Natural killer cell (primary cell): ENCODE measurements at regions not wholly inside any gene's neighbourhood (a gene's known extent, or its start where the extent isn't known, plus 50 kb on each side); places are given as distances from the start of the nearest gene placed in this dataset.

Source experiments
- ATAC-seq, 3 donors: fragments of 150-1000 bp in 2 of 3; fragments of 200-7000 bp in 1 of 3; cut with Tn5 transposase; 1 replicate in 1 of 3; 2 replicates in 2 of 3; pipeline ENCODE4 v1.10.0; 2021; ENCODE audit warnings: mild to moderate bottlenecking in 2 of 3, moderate library complexity in 2 of 3
- DNase-seq, 2 donors: peaks; one replicate each; pipeline versions ENCODE4 v3.0.0 to v3.0.0-alpha.2; 2013 to 2021; ENCODE audit warnings: mixed read lengths in 1 of 2
- H3K27ac ChIP-seq: one replicate; pipeline ENCODE4 v1.5.1; 2013; ENCODE audit warnings: mild to moderate bottlenecking, low read length
- H3K27me3 ChIP-seq: one replicate; pipeline ENCODE4 v1.6.1; 2013; ENCODE audit warnings: low read length; ENCODE audit not compliant: control insufficient read depth, insufficient read depth
- H3K36me3 ChIP-seq: one replicate; pipeline ENCODE4 v1.6.1; 2013; ENCODE audit warnings: low read length; ENCODE audit not compliant: control insufficient read depth, insufficient read depth
- H3K4me1 ChIP-seq: one replicate; pipeline ENCODE4 v1.6.1; 2013; ENCODE audit warnings: low read length; ENCODE audit not compliant: control insufficient read depth, insufficient read depth
- H3K4me3 ChIP-seq: one replicate; pipeline ENCODE4 v1.5.1; 2013; ENCODE audit warnings: low read length
- H3K9me3 ChIP-seq: one replicate; pipeline ENCODE4 v1.6.1; 2013; ENCODE audit warnings: low read length; ENCODE audit not compliant: control insufficient read depth, insufficient read depth
- H3K27ac Mint-ChIP-seq, 2 donors: one replicate each; pipeline ENCODE4 v1.8.0; 2022; ENCODE audit warnings: mild to moderate bottlenecking in 2 of 2, mixed read lengths in 2 of 2, moderate library complexity in 1 of 2
- H3K27me3 Mint-ChIP-seq, 2 donors: one replicate each; pipeline ENCODE4 v1.8.0; 2022; ENCODE audit warnings: low read depth in 2 of 2, mixed read lengths in 2 of 2
- H3K36me3 Mint-ChIP-seq: one replicate; pipeline ENCODE4 v1.8.0; 2022; ENCODE audit warnings: mixed read lengths
- H3K4me1 Mint-ChIP-seq, 2 donors: one replicate each; pipeline ENCODE4 v1.8.0; 2022; ENCODE audit warnings: mixed read lengths in 2 of 2
- H3K4me3 Mint-ChIP-seq: one replicate; pipeline ENCODE4 v1.8.0; 2022; ENCODE audit warnings: mild to moderate bottlenecking, moderate library complexity, mixed read lengths
- H3K9me3 Mint-ChIP-seq, 2 donors: one replicate each; pipeline ENCODE4 v1.8.0; 2022; ENCODE audit warnings: mixed read lengths in 2 of 2
- WGBS: methylation state at CpG from one replicate; pipeline ENCODE4 v1.1.7; 2013; ENCODE audit warnings: missing lambda C conversion rate; ENCODE audit not compliant: insufficient coverage; 5-methylcytosine and 5-hydroxymethylcytosine counted together
- intact Hi-C: fragments of 100-400 bp; cut with micrococcal nuclease; formaldehyde crosslinking; loops from one replicate; pipeline ENCODE4 v1.14.2; 2022
- TF ChIP-seq, protein P1 (sequence below): fragments of 200-600 bp; IDR thresholded peaks from one replicate; pipeline ENCODE4 v1.8.0; 2022; ENCODE audit warnings: antibody characterized with exemption

DNA sequence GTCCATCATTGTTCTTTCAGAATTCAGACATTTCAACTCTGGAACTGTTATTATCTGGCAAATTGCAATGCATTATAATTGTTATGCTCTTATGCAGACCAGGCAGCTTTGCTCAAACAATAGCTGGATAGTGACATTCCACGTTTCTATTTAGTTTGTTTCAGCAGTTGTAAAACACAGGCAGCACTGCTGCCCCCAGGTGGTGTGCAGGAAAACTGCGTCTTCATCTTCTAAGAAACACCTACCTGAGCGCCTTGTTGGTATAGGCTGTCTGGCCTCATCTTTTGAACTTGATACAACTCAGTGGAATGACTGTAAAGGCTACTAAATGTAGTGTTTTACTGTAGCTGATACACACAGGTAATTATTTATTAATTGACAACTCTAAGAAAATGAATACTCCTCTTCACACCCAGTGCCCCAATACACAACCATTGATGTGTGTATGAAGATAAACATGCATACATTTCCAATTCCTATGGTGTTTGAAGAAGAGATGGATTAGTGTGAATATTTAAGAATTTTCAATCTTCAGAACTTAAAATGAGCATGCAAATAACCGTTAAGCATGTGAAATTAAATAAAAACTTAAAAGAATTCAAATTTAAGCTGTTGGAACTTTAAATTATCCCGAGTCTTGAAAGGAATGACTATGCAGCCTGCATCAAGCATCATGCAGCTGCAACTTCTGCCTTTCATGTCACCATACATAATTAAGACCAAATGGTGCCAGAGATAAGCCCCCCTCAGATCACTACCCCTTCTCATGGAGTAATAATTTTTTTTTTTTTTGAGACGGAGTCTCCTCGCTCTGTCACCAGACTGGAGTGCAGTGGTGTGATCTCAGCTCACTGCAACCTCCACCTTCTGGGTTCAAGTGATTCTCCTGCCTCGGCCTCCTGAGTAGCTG is 85.6 kb downstream of the CD8B2 start:
- H3K9me3 Mint-ChIP-seq = no peaks in the 10 kb centered on the region
- H3K36me3 Mint-ChIP-seq = no peaks in the 10 kb centered on the region
- DNase-seq (peak in 1 of 2 donors; percentile 15), ATAC-seq (no peak)
- H3K27ac Mint-ChIP-seq = no peak overlapping the region
- no peaks in the 10 kb centered on the region for H3K9me3 ChIP-seq
- H3K27ac ChIP-seq = no peak overlapping the region
- H3K4me3 ChIP-seq = no peak overlapping the region
- H3K27me3 ChIP-seq = no peaks in the 10 kb centered on the region
- H3K4me3 Mint-ChIP-seq = no peak overlapping the region
- TF ChIP-seq, protein P1, sequence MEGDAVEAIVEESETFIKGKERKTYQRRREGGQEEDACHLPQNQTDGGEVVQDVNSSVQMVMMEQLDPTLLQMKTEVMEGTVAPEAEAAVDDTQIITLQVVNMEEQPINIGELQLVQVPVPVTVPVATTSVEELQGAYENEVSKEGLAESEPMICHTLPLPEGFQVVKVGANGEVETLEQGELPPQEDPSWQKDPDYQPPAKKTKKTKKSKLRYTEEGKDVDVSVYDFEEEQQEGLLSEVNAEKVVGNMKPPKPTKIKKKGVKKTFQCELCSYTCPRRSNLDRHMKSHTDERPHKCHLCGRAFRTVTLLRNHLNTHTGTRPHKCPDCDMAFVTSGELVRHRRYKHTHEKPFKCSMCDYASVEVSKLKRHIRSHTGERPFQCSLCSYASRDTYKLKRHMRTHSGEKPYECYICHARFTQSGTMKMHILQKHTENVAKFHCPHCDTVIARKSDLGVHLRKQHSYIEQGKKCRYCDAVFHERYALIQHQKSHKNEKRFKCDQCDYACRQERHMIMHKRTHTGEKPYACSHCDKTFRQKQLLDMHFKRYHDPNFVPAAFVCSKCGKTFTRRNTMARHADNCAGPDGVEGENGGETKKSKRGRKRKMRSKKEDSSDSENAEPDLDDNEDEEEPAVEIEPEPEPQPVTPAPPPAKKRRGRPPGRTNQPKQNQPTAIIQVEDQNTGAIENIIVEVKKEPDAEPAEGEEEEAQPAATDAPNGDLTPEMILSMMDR = no peak
- intact Hi-C loops = no loop called here
- H3K4me1 ChIP-seq = no peaks in the 10 kb centered on the region
- WGBS = 66% methylated on average over 7 of the region's 8 CpGs
- H3K27me3 Mint-ChIP-seq = peaks cover 8 to 28% of the 10 kb centered on the region in 2 donors
- no peaks in the 10 kb centered on the region for H3K4me1 Mint-ChIP-seq
- no peaks in the 10 kb centered on the region for H3K36me3 ChIP-seq

DNA sequence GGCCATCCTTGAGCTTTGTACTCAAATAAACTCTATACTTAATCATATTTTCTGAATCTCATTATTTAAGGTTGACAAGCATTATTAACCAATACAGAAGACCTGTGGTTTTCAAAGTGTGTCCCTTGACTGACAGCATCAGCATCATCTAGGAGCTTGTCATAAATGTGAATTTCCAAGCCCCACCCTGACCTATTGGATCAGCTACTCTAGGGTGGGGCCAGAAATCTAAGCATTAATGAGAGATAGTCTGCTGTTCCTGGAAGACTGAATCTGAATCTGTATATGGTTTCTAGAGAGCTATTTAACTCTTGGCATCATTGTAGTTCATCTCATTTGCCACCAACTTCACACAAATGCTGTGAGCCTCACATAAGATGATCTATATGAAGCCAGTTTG is 86.6 kb downstream of the CD8B2 start:
- TF ChIP-seq, protein P1 = no peak
- intact Hi-C loops = no loop called here
- Histone ChIP-seq H3K9me3 (no peaks in the 10 kb centered on the region), H3K27me3 (no peaks in the 10 kb centered on the region), H3K27ac (no peak overlapping the region), H3K4me3 (no peak overlapping the region), H3K4me1 (no peaks in the 10 kb centered on the region), H3K36me3 (no peaks in the 10 kb centered on the region)
- H3K4me3 Mint-ChIP-seq = no peak overlapping the region
- H3K36me3 Mint-ChIP-seq = no peaks in the 10 kb centered on the region
- H3K27me3 Mint-ChIP-seq = peaks cover 17 to 19% of the 10 kb centered on the region in 2 donors
- DNase-seq = no peak
- no peaks in the 10 kb centered on the region for H3K9me3 Mint-ChIP-seq
- H3K4me1 Mint-ChIP-seq = no peaks in the 10 kb centered on the region
- H3K27ac Mint-ChIP-seq = no peak overlapping the region
- ATAC-seq = no peak

- Histone ChIP-seq H3K9me3 (no peaks in the 10 kb centered on the region), H3K27me3 (no peaks in the 10 kb centered on the region), H3K4me3 (no peak overlapping the region), H3K27ac (no peak overlapping the region), H3K4me1 (no peaks in the 10 kb centered on the region), H3K36me3 (no peaks in the 10 kb centered on the region)
- intact Hi-C loops = no loop called here
- no peaks in the 10 kb centered on the region for H3K9me3 Mint-ChIP-seq
- no peaks in the 10 kb centered on the region for H3K4me1 Mint-ChIP-seq
- no peaks in the 10 kb centered on the region for H3K36me3 Mint-ChIP-seq
- ATAC-seq = no peak
- TF ChIP-seq, protein P1 = no peak
- H3K27ac Mint-ChIP-seq = no peak overlapping the region
- no peak overlapping the region for H3K4me3 Mint-ChIP-seq
- H3K27me3 Mint-ChIP-seq = peaks cover 23 to 24% of the 10 kb centered on the region in 2 donors
- DNase-seq = no peak
- WGBS = 80% methylated on average over 6 of the region's 6 CpGs
Measured at GRCh38 chr2:106575955-106576354, 88.8 kb downstream of the CD8B2 start.

- H3K36me3 Mint-ChIP-seq = no peaks in the 10 kb centered on the region
- H3K4me3 Mint-ChIP-seq = no peak overlapping the region
- no peak overlapping the region for H3K27ac Mint-ChIP-seq
Measured at GRCh38 chr2:106577255-106577651, 90.1 kb downstream of the CD8B2 start.

More at GRCh38 chr2:106577255-106577651, 90.1 kb downstream of the CD8B2 start:
- DNase-seq (no peak), ATAC-seq (no peak)
- Mint-ChIP-seq H3K27me3 (peaks cover 19 to 20% of the 10 kb centered on the region in 2 donors), H3K9me3 (no peaks in the 10 kb centered on the region), H3K4me1 (peaks cover 0 to 9% of the 10 kb centered on the region in 2 donors)
- WGBS = 92% methylated on average over 5 of the region's 5 CpGs
- no peaks in the 10 kb centered on the region for H3K36me3 ChIP-seq
- peaks cover 4% of the 10 kb centered on the region for H3K4me1 ChIP-seq
- H3K9me3 ChIP-seq = no peaks in the 10 kb centered on the region
- no peak overlapping the region for H3K4me3 ChIP-seq
- TF ChIP-seq, protein P1 = no peak
- intact Hi-C loops = no loop called here
- no peak overlapping the region for H3K27ac ChIP-seq
- H3K27me3 ChIP-seq = no peaks in the 10 kb centered on the region
